ENCODE measurements at regions not wholly inside any gene's neighbourhood (a gene's known extent, or its start where the extent isn't known, plus 50 kb on each side); places are given as distances from the start of the nearest gene placed in this dataset.

- no peak for DNase-seq
These were observed 105.6 kb upstream of the HABP2 start for GRCh38 chr10:113447278-113447677.

DNA sequence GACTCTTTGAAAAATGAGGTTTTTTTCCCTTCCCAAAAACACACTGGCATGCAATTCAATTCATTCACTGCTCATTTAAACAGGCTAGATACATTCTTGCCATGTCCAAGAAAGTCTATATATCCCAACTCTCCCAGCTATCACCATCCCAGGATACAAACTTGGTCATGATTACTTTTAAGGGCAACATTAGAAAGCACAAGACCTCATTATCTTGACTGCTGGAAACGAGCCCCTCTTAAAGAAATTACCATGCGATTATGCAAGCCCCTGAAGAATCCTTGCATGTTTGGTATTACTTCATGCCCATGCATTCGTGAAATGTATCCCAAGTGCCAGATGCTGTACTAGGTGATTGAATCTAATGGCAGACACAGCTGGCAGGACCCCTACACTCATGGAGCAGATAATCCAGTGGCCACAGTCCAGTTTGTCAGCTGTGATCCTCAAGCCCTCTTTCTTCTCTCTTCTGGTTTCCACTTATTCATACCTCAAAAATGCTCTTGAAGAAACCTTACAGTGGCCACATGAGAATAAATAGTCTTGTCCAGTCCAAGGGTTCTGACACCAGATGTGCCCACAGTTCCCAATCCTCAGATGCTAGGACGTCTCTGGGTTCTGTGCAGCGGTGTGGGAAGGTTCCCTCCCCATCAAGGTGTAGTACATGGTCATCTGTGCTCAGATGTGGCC lies 103.7 kb upstream of the HABP2 start:
- no peak for DNase-seq

- no peak for DNase-seq
These were observed 102.6 kb upstream of the HABP2 start for GRCh38 chr10:113450046-113450804.

DNA sequence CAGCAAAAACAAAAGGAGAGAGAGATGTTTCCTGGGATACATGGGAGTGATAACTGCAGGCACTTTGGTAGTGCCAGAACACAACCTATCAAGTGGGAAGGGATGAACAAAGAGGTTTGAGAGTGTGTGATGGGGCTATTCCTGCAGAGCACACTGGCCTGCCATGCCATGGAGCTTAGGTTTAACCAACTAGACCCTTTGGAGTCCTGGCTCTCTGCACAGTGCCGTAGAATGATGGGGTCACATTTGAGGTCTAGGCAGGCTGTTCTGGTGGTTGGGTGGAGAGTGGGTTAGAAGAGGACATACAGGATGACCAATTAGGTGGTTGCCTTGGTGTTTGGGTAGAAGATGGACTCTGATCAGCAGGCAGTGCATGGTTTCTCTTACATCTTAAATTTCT lies 101.9 kb upstream of the HABP2 start:
- no peak for DNase-seq

GRCh38 chr10:113452146-113452845 lies 100.6 kb upstream of the HABP2 start:
- DNase-seq, result no peak

GRCh38 chr10:113453351-113453750 lies 99.5 kb upstream of the HABP2 start:
- DNase-seq, result no peak

- no peak for DNase-seq
These were observed 98.4 kb upstream of the HABP2 start for GRCh38 chr10:113454341-113455061.

GRCh38 chr10:113455947-113456346 lies 96.9 kb upstream of the HABP2 start:
- DNase-seq, result no peak

GRCh38 chr10:113456741-113457140 lies 96.1 kb upstream of the HABP2 start:
- no peak for DNase-seq

- no peak for DNase-seq
These were observed 95.4 kb upstream of the HABP2 start for GRCh38 chr10:113457408-113457807.

DNA sequence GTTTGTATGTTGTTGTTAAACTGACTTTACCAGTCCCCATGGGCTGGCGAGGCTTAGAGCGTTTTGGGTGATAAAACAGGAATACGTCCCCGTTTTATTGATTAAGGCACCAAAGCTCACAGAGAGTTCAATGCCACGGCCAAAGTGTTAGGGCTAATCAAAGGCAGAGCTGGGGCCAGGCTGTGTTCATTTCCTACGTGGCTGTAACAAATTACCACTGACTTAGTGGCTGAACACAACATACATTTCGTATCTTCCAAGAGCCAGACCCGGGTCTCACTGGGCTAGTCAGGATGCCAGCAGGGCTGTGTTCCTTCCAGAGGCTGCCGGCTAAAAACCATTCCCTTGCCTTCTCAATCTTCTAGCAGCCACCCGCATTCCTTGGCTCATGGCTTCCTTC lies 94.4 kb upstream of the HABP2 start:
- DNase-seq, result no peak

- DNase-seq, result no peak
These were observed 93.9 kb upstream of the HABP2 start for GRCh38 chr10:113458944-113459343.

DNA sequence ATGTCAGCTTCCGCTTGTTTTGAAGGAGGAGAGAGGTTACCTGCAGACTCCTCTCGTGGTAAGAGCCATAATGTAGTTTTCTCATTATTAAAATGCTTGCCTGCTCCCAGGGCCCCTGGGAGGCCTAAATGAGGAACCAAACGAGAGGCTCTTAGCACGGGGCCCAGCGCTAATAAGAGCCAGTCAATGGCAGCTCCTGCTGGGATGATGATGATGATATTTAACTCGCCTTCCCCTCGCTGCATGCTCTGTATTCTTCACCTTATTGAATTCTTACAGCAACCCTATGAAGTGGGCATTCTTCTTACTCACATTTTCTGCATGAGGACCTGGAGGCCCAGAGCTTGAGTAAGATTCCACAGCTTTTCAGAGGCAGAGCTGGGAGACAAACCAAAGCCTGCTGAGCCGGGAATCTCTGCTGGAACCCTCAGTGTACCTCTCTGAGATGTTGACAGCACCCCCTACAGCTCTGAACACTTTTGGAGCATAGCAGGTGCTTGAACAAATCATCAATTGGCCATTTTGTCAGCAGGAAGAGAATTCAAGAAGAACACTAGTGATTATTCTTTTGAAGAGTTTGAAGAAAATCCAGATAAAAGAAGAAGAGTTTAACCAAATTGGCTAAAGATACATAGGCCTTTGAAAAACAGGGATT lies 93.1 kb upstream of the HABP2 start:
- DNase-seq, result no peak

DNA sequence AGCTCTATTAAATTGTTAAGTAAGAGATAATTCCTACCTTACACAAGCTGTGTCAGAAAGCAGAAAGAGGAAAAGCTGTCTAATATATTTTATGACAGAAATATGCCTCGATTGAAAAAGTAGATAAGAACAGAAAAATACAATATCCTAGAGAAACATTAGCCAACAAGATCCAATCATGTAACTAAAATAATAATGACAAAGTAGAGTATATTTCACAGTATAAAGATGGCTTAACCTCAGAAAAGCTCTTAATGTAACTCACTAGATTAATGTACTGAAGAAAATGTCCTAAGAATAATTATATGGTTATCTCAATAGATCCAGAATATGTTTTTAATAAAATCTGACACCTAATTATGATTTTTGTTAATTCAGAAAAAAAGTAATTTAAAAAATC lies 89.8 kb upstream of the HABP2 start:
- no peak for DNase-seq

- no peak for DNase-seq
These were observed 89.1 kb upstream of the HABP2 start for GRCh38 chr10:113463777-113464176.

DNA sequence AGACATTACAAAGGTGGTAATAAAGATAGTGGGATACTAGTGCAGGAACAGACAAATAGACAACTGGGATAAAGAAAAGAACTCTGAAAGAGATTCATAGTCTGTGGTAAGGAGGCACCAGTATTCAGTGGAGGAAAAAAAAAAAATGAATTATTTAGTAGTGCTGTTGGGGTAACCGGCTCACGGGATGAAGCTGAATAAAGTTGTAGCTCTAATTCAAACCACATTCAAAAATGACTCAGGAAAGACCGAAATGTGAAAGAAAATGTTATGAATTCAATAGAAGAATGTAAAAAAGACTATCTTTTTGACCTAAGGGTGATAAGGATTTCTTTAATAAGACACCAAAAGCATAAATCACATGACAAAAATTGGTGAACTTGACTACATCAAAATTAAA lies 83.1 kb upstream of the HABP2 start:
- no peak for DNase-seq

DNA sequence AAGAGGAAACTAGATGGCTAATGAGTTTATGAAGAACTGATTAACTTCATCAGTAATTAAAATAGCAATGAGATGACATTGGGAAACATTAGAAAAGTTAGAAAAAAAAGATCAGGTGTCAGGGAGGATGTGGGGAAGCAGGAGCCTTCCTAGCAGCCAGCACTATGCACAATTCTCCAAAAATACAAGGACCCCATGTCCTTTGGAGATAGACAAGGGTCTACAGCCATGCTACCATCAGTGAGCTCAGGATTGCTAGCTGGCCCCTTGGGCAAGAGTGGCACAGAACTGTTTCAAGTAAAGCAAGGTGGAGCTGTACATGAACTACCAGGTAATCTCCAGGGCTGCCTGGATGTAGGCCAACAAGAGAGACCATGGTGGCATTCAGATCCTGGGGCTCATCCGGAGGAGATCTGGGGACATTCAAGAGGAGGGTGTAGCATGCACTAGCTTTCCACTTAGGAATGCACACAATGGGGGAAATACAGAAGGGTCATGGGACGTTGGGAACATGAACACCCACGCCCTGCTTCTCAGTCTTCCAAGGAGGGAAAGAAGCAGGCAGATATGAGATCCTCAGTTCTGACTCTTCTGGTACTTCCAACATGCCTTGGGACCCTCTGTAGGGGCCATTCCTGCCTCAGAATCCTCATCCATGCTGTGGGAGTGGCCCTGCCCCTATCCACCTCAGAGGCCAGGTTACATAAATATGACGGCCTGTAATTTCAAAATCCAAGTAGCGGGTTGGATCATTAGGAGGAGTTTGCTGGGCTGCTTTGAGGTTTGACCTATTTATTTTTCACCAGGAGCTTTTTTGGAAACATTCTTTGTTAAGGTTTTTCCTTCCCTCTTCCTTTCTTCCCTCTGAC lies 82.2 kb upstream of the HABP2 start:
- DNase-seq, result no peak

DNA sequence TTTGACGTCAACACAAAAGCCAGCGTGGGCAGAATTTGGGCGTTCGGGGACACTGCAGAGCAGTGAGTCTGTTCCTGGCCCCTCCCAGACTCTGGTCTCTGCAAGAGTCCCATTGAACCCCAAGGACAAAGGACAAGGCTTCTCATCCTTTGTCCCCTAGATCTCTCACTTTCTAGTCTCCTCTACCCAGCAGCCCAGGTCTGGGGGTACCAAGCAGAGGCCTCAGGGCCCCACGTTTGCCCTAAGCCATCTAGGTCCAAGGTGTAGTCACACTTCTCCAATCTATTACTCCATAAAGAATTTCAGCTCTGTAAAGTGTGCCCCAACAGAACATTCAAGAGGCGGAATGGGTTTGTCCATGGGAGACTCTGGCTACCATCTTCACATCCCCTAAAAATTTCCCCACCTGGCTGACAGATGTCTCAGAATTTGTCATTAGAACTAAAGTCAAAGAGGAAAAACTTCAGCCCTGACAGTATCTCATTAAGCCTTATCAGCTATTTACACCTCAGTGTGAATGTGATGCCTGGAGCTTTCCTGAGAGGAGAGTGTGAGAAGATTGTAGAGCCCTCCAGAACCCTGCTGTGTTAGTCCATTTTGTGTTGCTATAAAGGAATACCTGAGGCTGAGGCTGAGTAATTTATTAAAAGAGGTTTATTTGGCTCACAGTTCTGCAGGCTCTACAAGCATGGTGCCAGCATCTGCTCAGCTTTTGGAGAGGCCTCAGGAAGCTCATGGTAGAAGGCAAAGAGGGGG lies 81.4 kb upstream of the HABP2 start:
- no peak for DNase-seq

DNA sequence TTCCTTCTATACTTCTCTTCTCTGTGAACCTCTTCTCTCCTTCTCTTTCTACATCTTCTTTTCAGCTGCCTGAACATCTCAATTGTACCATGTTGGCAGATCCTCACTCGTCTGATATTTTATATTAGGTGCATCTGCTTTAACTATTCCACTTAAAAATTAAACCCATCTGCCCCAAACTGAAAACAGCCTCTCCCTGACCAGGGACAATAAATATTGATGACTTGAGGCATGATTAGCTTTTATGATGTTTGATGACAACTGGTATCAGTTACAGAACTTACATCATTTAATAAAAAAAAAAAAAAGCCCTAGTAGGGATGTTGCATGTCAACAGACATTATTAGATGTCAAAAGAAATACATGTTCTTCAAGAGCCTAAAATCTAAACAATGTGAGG lies 79.8 kb upstream of the HABP2 start:
- no peak for DNase-seq

GRCh38 chr10:113473851-113474250 lies 79.0 kb upstream of the HABP2 start:
- no peak for DNase-seq

DNA sequence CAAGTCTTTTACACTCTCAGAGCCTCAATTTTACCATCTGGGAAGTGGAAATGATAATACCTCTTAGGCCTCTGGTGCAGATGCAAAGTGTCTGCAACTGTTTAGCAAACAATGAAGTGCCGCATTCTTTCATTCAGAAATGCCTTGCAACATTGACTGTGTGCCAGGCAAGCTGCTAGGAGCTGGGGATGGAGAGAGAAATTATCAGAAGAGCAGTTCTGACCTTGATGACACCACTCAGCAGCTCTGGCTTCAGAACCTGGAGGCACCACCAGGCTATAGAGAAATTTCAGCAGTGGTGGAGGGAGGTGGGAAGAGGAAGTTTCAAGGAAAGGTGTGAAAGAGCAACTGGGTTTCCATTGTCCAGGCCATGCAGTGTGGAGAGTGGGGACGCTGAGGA lies 78.1 kb upstream of the HABP2 start:
- DNase-seq, result no peak

All from NCI-H2107 (cell line).